Retinal pigment epithelial cell (primary cell): ENCODE measurements at regions not wholly inside any gene's neighbourhood (a gene's known extent, or its start where the extent isn't known, plus 50 kb on each side); places are given as distances from the start of the nearest gene placed in this dataset.

Source experiments
- DNase-seq: peaks from one replicate; pipeline ENCODE4 v3.0.0-alpha.2; 2010; ENCODE audit warnings: low read depth
- H3K4me3 ChIP-seq: 2 replicates; pipeline ENCODE4 v1.5.1; 2011; ENCODE audit warnings: mild to moderate bottlenecking, low read length, control low read depth, moderate library complexity
- TF ChIP-seq, protein P1 (sequence below): conservative IDR thresholded peaks from 2 replicates; pipeline ENCODE4 v1.5.1; 2011; ENCODE audit warnings: low read depth, low read length, control low read depth, inconsistent platforms

DNA sequence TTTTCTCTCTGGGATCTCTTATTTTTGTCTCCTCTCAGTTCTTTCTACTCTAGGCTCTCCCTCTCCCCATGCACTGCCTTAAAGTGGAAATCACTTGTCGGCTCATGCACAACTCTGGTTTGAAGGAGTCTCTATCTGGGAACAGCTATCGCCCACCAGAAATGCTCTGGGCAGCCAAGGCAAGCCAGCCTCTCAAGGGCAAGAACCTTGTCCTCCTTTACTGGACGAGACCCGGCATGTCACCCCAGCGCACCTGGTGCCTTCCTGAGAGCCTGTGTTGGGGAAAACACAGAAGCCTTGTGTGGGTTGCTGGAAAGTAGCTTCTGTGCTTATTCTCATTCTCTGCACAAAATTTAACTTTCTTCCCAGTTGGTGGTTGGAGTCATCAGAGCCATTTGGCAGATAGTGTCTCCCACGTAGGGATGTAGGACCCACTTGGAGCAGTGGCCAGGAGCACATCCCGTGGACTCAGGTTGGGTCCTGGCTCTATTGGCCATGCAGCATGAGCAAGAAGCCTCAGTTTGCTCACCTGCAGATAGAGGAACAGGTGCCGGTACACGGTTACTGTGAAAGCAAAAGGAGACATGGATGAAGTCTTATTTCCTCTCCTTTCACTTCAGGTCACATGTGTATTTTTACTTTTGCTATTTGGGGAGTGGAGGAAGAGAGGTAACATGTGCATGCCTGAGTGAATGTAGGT, 165.3 kb downstream of the IRX2 start:
- no peak overlapping the region for H3K4me3 ChIP-seq
- DNase-seq, result no peak
- TF ChIP-seq, protein P1, sequence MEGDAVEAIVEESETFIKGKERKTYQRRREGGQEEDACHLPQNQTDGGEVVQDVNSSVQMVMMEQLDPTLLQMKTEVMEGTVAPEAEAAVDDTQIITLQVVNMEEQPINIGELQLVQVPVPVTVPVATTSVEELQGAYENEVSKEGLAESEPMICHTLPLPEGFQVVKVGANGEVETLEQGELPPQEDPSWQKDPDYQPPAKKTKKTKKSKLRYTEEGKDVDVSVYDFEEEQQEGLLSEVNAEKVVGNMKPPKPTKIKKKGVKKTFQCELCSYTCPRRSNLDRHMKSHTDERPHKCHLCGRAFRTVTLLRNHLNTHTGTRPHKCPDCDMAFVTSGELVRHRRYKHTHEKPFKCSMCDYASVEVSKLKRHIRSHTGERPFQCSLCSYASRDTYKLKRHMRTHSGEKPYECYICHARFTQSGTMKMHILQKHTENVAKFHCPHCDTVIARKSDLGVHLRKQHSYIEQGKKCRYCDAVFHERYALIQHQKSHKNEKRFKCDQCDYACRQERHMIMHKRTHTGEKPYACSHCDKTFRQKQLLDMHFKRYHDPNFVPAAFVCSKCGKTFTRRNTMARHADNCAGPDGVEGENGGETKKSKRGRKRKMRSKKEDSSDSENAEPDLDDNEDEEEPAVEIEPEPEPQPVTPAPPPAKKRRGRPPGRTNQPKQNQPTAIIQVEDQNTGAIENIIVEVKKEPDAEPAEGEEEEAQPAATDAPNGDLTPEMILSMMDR, result no peak

DNA sequence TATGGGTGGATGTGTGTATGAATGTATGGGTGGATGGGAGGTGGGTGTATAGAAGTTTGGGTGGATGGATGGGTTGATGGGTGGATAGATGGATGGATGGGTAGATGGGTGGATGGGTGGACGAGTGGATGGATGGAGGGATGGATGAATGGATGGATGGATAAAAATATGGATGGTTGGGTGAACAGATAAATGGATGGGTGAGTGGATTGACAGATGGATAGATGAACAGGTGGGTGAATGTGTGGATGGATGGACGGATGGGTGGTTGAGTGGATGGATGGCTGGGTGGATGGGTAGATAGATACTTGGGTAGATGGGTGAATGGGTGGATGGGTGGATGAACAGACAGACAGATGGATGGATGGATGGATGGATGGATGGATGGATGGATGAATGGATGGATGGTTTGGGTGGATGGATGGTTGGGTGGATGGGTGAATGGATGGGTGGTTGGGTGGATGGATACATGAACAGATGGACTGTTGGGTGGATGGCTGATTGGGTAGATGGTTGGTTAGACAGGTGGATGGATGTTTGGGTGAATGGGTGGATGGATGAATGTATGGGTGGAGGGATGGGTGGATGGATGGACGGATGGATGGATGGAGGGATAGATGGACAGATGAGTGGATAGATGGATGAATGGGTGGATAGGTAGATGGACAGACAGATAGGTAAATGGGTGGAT, 166.8 kb downstream of the IRX2 start:
- H3K4me3 ChIP-seq, result no peak overlapping the region
- no peak for DNase-seq
- TF ChIP-seq, protein P1, result no peak

DNA sequence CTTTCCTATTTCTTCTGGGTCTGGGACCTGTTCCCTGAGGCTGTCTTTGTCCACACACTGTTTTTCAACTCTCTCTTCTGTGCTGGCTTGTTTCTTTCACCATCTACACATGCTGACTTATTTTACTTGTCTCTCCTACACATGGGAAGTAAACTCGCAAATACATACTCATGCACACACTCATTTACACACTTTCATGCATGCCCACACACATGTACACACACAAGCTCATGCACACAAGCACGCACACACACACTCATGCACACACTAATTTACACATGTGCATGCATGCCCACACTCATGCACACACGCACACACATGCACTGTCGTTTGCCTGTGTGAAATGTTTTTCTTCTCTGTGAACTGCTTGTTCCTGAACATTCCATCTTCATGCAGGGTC, 169.0 kb downstream of the IRX2 start:
- H3K4me3 ChIP-seq, result no peak overlapping the region
- TF ChIP-seq, protein P1, result no peak
- no peak for DNase-seq

DNA sequence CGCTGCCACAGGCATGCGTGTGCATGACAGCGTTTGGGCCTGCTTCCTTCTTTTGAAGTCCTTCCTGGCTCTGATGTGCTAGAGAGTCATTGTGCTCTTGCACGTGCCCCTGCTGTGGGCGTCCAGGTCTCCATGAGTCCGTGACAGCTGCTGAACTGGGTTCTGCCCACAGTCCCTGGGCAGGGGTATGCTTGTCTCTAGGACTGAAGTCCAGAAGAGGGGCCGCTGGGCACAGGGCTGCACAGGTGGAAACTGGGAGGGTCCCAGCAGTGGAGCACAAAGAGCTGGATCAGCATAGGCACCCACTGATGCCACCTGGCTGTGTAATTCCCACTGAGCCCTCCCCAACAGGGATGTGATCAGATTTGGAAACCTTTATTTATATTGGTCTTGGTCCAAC, 169.4 kb downstream of the IRX2 start:
- no peak overlapping the region for H3K4me3 ChIP-seq
- TF ChIP-seq, protein P1, result no peak
- DNase-seq, result no peak

DNA sequence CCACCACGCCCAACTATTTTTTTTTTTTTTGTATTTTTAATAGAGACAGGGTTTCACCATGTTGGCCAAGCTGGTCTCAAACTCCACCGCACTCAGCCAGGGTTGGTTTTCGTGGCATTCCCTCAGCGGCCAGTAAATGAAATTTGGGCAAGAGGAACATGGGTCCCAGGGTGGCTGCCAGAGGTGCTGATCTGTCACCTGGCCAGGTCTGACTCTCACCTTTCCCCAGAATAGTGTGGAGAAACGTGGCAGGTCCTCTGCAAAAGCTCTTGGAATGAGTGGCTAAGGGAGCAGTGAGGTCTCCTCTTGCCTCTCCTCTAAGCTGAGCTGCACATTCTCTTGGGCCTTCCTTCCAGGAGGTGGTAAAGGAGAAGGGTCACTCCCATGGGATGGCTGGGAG, 170.1 kb downstream of the IRX2 start:
- no peak for DNase-seq
- H3K4me3 ChIP-seq, result no peak overlapping the region
- TF ChIP-seq, protein P1, result no peak

DNA sequence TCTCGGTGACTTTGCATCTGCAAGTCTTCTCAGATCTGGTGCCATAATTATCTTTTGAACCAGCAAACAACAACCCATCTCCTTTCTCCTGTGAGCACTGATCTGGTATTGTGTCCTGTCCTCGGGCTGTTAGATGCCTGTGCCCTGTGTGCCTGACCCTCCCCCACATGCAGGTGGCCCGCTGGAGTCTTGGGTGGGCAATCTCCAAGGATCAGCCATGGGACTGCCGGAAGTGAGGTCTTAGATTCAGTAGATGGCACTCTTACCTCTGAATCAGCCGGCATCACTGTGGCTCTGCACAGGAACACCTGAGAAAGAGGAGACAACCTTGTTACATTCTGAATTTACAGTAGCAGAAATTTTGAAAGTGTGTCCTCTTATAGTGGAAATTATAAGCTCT, 172.4 kb downstream of the IRX2 start:
- DNase-seq, result no peak
- no peak overlapping the region for H3K4me3 ChIP-seq
- TF ChIP-seq, protein P1, result no peak
